ENCODE measurements at regions not wholly inside any gene's neighbourhood (a gene's known extent, or its start where the extent isn't known, plus 50 kb on each side); places are given as distances from the start of the nearest gene placed in this dataset.
A peak's percentile ranks its signal among the peaks of the same experiment; 100 is the strongest.

- no peak for DNase-seq (ENCODE audit: low read depth)
These were observed 207.1 kb downstream of the NFATC2 start for GRCh38 chr20:51335329-51335841.

DNA sequence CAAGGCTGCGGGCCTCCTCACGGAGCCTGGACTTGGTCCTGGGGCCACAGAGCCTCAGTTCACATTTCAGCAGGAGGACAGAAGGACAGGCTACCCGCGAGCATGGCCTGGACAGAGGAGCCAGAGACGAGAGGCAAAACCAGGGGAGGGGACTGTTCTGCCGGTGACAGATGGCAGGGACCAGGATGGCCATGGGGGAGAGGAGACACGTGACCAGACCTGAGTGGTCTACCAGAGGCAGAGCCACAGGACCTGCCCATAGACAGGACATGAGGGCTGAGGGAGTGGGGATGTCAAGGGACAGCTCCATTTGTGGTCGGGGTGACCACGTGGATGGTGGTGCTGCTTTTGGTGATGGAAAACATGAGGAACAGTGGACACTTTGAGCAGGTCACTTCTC, 207.9 kb downstream of the NFATC2 start:
- DNase-seq (ENCODE audit: low read depth): no peak

GRCh38 chr20:51333971-51334370, 208.5 kb downstream of the NFATC2 start:
- no peak for DNase-seq (ENCODE audit: low read depth)

DNA sequence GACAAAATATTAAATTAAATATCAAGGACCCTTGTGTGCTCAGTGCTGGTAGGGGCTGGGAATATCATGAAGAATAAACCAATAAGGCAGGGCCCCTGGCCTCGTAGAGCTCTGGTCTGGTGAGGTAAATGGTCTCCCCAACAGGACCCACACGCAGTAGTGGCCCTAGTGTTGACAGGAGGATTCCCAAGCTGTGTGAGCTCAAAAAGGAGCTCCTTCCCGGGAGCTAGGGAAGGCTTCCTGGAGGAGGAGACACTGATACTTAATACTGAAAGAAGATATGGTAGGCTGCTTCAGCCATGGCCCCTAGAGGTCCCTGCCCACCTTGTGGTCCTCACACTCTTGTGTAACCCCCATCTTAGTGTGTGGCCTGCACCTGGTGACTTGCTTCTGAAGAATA, 209.1 kb downstream of the NFATC2 start:
- no peak for DNase-seq (ENCODE audit: low read depth)

- DNase-seq (ENCODE audit: low read depth): no peak
These were observed 211.0 kb downstream of the NFATC2 start for GRCh38 chr20:51331481-51331880.

DNA sequence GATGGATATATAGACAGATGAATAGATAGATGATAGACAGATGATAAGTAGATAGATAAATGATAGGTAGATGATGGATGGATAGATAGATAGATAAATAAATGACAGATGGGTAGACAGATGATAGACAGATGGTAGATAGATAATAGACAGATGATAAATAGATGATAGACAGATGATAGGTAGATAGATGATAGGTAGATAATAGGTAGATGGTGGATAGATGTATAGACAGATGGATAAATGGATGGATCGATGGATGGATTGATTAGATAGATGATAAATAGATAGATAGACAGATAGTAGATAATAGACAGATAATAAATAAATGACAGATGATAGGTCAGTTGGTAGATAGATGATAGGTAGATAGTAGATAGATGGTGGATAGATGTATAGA, 212.7 kb downstream of the NFATC2 start:
- no peak for DNase-seq (ENCODE audit: low read depth)

DNA sequence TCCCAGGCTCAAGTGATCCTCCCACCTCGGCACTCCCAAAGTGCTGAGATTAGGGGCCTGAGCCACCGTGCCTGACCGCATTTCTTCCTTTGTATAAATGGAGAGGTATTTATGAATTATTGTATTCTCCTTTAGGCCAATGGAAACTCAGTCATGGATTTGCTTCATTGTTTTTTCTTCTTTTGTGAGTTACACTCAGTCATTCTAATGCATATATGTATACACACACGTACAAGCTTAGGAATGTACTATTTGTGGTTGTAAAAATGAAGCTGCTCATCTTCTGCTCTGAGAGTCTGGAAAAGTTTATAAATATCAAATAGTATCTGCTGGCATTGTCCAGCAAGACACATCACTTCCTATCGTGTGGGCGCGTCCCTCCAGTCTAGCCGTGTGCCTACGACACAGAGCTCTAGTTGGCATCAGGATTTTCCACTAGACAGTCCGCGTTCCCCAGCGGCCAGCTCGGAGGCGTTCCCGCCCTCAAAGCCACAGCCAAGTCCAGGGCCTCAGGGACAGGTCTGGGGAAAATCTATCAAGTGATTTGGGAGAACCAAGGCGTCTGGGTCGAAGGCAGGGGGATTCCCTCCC, 215.2 kb downstream of the NFATC2 start:
- DNase-seq (ENCODE audit: low read depth): no peak

GRCh38 chr20:51326201-51326819, 216.2 kb downstream of the NFATC2 start:
- no peak for DNase-seq (ENCODE audit: low read depth)

DNA sequence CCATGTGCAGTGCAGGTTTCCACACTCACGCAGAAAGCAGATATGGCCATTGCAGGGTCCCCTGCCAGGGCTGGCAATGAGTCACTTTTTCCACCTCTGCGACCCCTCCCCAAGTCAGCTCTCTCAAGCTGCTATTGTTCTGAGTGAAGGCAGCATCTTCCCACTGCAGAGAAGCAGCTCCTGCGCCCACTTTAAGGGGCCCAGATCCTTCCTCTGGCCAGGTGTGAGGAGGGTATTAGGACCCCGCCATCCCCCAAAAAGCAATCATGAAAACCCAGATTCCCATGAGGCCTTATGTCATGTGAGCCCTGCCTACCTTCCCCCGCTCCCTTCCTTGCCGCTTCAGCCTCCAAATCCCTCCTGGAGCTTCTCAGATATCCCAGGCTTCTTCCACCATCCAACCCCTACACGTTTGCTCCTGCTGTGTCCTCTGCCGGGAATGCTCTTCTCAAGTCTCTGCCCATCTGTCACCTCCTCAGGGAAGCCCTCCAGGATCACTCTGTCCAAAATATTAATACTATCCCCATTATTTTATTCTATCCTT, 220.3 kb downstream of the NFATC2 start:
- no peak for DNase-seq (ENCODE audit: low read depth)

- no peak for DNase-seq (ENCODE audit: low read depth)
These were observed 221.0 kb downstream of the NFATC2 start for GRCh38 chr20:51321343-51322163.

DNA sequence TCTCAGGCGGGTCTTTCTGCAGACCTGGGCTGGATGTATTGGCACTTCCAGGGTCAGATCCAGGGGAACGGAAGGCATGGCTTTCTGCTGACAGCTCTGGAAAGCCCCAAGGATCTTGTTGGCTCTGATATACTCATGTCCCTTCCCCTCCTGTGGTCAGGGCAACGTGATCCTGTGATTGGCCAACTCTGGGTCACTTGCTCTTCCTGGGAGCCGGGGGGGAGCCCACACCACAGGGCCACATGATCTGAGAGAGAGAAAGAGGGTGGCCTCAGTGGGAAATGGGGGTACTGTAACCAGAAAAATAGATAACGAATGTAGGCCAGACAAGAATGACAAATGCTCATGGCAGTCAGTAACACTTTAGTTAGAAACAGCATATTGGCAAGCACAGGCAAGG, 223.0 kb downstream of the NFATC2 start:
- DNase-seq (ENCODE audit: low read depth): no peak

DNA sequence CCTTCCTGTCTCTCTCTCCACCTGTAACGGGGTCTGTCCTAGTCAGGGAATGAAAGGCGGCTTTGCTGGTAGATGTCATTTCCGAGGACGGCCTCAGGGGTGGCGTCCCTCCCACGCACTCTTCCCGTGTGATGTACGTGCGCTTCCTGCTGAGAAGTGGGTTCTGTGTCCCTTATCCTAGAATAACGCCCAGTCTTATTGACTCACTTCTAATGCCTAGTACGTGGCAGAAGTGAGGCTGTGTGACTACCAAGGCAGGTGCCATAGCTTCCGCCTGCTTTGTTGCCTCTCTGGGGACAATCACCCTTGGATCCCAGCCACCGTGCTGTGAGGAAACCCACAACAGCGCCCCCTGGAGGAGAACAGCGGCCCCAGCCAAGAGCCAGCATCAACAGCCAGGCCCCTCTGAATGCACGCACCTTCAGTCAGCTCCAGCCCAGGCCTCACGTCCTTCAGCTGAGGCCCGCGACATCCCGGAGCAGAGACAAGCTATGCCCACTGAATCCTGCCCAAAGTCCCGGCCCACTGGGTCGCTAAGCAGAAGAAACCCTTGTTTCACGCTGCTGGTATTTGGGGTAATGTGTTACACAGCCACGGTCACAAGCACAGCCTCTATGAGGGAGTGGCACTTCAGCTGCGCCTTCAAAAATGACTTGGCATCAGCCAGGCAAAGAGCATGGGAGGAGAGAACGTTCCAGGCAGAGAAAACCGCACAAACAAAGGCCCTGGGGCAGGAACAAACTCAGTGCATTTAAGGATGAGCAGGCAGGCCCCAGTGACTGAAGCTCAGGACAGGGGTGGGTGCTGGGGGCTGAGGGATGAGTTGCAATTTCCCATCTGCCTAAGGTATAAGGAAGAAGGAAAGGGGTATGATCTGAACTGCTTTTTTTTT, 224.2 kb downstream of the NFATC2 start:
- DNase-seq (ENCODE audit: low read depth): no peak

DNA sequence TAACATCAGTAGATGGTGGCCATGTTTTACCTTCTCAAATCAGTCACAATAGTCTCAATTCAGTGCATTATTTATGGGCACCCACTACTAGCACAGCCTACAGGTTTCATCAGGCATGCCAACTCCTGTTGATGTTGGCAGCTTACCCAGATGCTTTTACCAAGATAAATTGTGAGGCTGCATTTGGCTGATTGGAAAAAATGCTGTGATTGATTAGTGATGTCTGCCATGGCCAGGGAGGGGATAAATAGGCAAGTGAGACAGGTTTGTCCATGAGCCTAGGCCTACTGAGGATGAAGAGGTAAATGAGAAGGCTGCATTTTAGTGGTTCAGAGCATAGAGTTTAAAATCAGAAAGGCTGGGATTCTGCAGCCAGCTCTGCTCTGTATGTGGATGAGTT, 227.1 kb downstream of the NFATC2 start:
- no peak for DNase-seq (ENCODE audit: low read depth)

GRCh38 chr20:51313358-51313827, 229.1 kb downstream of the NFATC2 start:
- DNase-seq (ENCODE audit: low read depth): no peak

DNA sequence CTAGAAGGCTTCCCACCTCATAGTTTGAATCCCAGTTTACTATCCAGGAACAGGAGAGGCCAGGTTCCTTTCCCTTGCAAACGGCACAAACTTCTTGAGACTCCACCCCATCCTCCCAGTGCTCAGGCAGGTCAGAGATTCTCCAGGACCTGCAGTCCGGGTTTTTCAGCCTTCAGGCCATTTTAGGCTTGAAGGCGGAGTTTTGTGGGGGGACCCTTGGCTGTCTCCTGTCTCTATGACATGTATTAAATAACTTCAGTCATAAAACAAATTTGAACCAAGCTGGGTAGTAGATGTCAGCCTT, 230.1 kb downstream of the NFATC2 start:
- DNase-seq (ENCODE audit: low read depth): no peak

DNA sequence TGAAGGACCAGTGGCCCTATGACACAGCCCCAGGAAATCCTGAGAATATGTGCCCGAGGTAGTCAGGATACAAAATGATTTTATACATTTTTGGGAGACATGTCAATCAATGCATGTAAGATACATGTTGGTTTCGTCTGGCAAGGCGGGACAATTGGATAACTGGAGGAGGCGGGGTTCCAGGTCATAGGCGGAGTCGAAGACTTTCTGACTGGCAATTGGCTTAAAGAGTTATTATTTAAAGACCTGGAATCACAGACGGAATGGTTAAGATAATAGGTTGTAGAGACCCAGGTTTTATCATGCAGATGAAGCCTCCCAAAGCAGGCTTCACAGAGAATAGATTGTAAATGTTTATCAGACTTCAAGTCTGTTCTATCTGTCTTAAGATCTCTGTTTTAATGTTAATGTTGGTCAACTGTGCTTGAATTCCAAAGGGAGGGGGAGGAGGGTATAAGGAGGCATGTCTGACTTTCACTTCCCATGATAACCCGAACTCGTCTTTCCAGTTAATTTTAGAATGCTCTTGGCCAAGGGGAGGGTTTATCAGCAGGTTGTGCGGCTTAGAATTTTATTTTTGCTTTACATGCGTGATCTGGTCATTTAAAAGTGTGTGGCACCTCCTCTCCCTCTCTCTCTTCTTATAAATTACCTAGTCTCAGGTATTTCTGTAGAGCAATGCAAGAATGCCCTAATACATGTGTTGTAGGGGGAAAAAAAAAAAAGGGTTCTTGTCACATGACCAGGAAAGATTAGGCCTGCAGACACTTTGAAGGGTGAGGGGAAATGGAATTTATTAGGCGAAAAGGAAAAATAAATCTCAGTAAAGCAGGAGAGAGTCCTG, 230.7 kb downstream of the NFATC2 start:
- no peak for DNase-seq (ENCODE audit: low read depth)

DNA sequence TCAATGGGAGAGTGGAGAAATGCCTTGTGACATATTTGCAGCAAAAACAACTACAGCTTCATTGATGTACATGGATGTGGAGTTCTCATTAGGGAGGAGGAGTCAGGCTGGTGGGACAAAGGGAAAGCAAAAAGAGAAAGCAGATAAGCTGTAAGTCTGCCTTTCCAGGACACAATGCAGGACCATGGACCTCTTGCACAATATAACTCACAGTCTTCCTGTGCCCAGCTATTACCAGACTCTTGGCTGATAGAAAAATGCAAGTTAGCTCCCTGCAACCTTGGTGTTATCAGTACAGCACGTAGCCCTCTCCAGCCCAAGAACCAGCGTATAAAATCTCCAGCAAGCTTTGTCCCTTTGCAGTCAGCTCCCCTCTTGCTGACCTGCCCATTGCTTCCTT, 232.3 kb downstream of the NFATC2 start:
- no peak for DNase-seq (ENCODE audit: low read depth)

DNA sequence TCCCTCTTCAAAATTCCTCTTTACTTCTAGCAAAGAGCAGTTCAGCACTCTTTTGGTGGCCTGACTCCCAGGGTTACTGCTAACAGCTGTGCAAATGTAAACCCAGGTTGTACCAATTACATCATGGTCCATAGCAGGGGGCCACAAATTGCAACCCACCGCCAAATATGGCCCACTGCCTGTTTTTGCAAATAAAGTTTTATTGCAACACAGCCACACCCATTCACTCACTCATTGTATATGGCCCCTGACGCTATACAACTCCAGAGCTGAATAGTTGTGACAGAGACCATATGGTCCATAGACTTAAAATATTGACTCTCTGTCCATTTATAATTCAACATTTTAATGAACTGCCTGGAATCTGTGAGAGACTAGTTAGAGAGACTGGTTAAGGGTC, 233.4 kb downstream of the NFATC2 start:
- no peak for DNase-seq (ENCODE audit: low read depth)

DNA sequence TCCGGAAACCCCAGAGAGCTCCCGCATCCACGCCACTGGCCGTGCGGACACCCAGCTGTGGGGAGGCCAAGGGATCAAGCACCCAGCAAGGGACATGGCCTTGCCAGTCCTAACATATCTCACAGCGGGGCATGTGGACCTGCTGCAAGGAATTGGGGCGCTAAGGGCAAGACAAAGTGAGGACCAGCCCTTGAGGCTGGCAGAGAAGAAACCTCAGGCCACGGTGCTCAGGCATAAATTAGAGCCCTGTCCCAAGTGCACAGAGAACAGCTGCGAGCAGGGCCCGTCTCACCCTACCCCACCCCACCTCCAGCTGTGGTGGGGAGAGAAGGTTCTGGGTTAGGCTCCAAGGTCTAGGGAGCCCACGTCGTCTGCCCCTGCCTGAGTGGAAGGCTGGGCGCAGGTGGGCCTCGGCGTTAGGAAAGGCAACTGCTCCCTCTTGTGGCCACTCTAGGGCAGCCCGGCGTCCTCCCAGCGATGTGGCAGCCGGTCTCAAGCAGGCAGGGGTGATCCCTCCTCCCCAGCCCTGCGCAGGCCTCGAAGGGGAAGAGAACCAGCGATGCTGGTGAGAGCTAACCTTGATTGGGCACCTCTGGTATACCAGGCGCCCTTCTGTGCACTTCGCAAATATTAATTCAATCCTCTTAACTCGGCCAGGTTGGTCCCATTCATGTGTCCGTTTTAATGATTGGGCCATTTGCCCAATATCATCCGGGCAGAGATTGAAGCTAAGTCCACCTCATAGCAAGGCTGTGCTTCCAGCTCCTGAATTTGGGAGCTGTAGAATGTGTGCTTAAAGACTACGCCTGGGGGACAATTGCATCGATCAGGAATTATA, 235.8 kb downstream of the NFATC2 start:
- DNase-seq (ENCODE audit: low read depth): peak; percentile 24

- DNase-seq (ENCODE audit: low read depth): no peak
These were observed 236.4 kb downstream of the NFATC2 start for GRCh38 chr20:51306081-51306480.
